ENCODE measurements at regions not wholly inside any gene's neighbourhood (a gene's known extent, or its start where the extent isn't known, plus 50 kb on each side); places are given as distances from the start of the nearest gene placed in this dataset.
A peak's percentile ranks its signal among the peaks of the same experiment; 100 is the strongest.

DNA sequence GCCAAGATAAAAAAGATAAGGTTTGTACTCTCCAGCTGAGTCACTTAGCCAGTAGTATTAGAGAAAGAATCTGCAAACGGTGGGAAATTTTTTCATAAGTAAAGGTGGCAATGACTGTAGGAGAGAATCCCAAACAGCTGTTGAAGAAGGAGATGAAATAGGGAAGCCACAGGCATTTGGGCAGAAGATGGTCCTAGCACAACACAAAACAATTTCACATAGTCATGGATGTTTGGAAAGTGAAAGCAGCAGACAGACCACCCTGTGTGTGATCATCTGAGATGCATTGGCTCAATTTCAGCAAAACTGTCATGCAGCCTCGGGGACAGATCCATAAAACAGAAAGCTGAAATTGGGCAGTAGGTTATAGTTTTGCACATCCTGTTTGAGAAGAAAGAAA, 2832.4 kb downstream of the PCDH9 start:
- no peaks in the 10 kb centered on the region for H3K9me3 ChIP-seq (ENCODE audit: control insufficient read depth, insufficient read depth, low read length)
- no peaks in the 10 kb centered on the region for H3K27me3 ChIP-seq (ENCODE audit: control insufficient read depth, insufficient read depth, low read length)
- no peaks in the 10 kb centered on the region for H3K36me3 ChIP-seq (ENCODE audit: control insufficient read depth, insufficient read depth, low read length)
- no peaks in the 10 kb centered on the region for H3K4me1 ChIP-seq (ENCODE audit: control insufficient read depth, insufficient read depth, low read length)
- no peak overlapping the region for H3K4me3 ChIP-seq (ENCODE audit: low read depth, low read length)
- no peak overlapping the region for H3K27ac ChIP-seq (ENCODE audit: low read depth, low read length)
- no peak overlapping the region for H3K9ac ChIP-seq (ENCODE audit: low read depth, low read length)

GRCh38 chr13:64377606-64378005, 2852.5 kb downstream of the PCDH9 start:
- peaks cover 15% of the 10 kb centered on the region; the same call in 1 of the 2 replicates for H3K9me3 ChIP-seq (ENCODE audit: control insufficient read depth, insufficient read depth, low read length)
- no peaks in the 10 kb centered on the region for H3K27me3 ChIP-seq (ENCODE audit: control insufficient read depth, insufficient read depth, low read length)
- H3K36me3 ChIP-seq (ENCODE audit: control insufficient read depth, insufficient read depth, low read length), result no peaks in the 10 kb centered on the region
- H3K9ac ChIP-seq (ENCODE audit: low read depth, low read length), result no peak overlapping the region
- no peak overlapping the region for H3K4me3 ChIP-seq (ENCODE audit: low read depth, low read length)
- no peak overlapping the region for H3K27ac ChIP-seq (ENCODE audit: low read depth, low read length)
- H3K4me1 ChIP-seq (ENCODE audit: control insufficient read depth, insufficient read depth, low read length), result no peaks in the 10 kb centered on the region

DNA sequence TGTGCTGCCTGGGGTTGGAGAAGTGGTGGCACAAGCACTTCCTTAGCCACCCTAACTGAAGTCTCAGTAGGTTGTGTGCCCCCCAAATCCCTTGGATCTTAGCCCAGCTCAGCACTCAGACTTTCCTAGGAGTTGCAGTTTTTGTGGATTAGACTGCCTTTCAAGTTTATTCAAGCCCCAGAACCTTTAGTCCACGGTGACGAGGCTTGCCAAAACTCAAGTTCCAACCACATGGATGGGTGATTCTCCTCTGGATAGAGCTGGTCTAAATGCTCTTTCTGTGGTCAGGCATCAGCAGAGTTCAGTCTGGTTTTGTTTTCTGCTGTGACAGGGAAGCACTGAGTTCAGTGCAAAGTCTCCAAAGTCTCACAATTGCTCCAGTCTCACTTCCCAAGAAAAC, 2858.7 kb downstream of the PCDH9 start:
- Histone ChIP-seq H3K27me3 (ENCODE audit: control insufficient read depth, insufficient read depth, low read length) (no peaks in the 10 kb centered on the region), H3K4me1 (ENCODE audit: control insufficient read depth, insufficient read depth, low read length) (no peaks in the 10 kb centered on the region), H3K27ac (ENCODE audit: low read depth, low read length) (no peak overlapping the region), H3K4me3 (ENCODE audit: low read depth, low read length) (no peak overlapping the region), H3K36me3 (ENCODE audit: control insufficient read depth, insufficient read depth, low read length) (no peaks in the 10 kb centered on the region), H3K9me3 (ENCODE audit: control insufficient read depth, insufficient read depth, low read length) (peaks cover 18% of the 10 kb centered on the region; the same call in 1 of the 2 replicates), H3K9ac (ENCODE audit: low read depth, low read length) (no peak overlapping the region)

GRCh38 chr13:64371045-64371444, 2859.1 kb downstream of the PCDH9 start:
- Histone ChIP-seq H3K9ac (ENCODE audit: low read depth, low read length) (no peak overlapping the region), H3K27me3 (ENCODE audit: control insufficient read depth, insufficient read depth, low read length) (no peaks in the 10 kb centered on the region), H3K36me3 (ENCODE audit: control insufficient read depth, insufficient read depth, low read length) (no peaks in the 10 kb centered on the region), H3K27ac (ENCODE audit: low read depth, low read length) (no peak overlapping the region), H3K4me3 (ENCODE audit: low read depth, low read length) (no peak overlapping the region), H3K9me3 (ENCODE audit: control insufficient read depth, insufficient read depth, low read length) (peaks cover 18% of the 10 kb centered on the region; the same call in 1 of the 2 replicates), H3K4me1 (ENCODE audit: control insufficient read depth, insufficient read depth, low read length) (no peaks in the 10 kb centered on the region)

DNA sequence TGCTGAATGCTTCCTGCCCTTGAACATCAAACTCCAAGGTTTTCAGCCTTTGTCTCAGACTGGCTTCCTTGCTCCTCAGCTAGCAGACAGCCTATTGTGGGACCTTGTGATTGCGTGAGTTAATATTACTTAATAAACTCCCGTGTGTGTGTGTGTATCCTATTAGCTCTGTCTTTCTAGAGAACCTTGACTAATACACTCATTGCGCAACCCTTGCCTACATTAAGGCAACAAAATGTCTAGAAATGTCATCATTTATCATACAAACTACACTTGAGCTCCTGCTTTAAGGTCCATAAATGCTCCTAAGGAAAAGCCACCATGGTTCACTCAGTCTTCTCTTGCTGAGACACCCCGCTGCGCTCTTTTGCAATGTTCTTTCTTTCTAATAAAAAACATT, 2861.0 kb downstream of the PCDH9 start:
- H3K9me3 ChIP-seq (ENCODE audit: control insufficient read depth, insufficient read depth, low read length), result peaks cover 13% of the 10 kb centered on the region; the same call in 1 of the 2 replicates
- no peak overlapping the region for H3K27ac ChIP-seq (ENCODE audit: low read depth, low read length)
- H3K27me3 ChIP-seq (ENCODE audit: control insufficient read depth, insufficient read depth, low read length), result no peaks in the 10 kb centered on the region
- H3K4me1 ChIP-seq (ENCODE audit: control insufficient read depth, insufficient read depth, low read length), result no peaks in the 10 kb centered on the region
- H3K36me3 ChIP-seq (ENCODE audit: control insufficient read depth, insufficient read depth, low read length), result no peaks in the 10 kb centered on the region
- H3K4me3 ChIP-seq (ENCODE audit: low read depth, low read length), result no peak overlapping the region
- H3K9ac ChIP-seq (ENCODE audit: low read depth, low read length), result no peak overlapping the region

DNA sequence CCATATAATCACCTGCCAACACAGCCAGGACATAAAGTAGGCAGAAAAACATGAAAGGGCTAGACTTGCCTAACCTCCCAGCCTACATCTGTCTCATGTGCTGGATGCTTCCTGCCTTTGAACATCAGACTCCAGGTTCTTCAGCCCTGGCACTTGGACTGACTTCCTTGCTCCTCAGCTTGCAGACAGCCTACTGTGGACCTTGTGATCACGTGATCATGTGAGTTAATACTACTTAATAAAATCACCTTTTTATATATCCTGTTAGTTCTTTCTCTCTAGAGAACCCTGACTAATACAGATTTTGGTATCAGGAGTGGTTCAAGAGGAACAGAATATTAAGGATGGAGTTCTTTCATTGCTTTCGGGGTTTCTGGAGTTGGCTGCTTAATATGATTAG, 2867.6 kb downstream of the PCDH9 start:
- H3K27ac ChIP-seq (ENCODE audit: low read depth, low read length), result no peak overlapping the region
- H3K9me3 ChIP-seq (ENCODE audit: control insufficient read depth, insufficient read depth, low read length), result 0 out of 2 replicates have a peak, but pooled peaks cover 2% of the 10 kb centered on the region
- H3K4me1 ChIP-seq (ENCODE audit: control insufficient read depth, insufficient read depth, low read length), result no peaks in the 10 kb centered on the region
- no peaks in the 10 kb centered on the region for H3K27me3 ChIP-seq (ENCODE audit: control insufficient read depth, insufficient read depth, low read length)
- no peak overlapping the region for H3K9ac ChIP-seq (ENCODE audit: low read depth, low read length)
- H3K4me3 ChIP-seq (ENCODE audit: low read depth, low read length), result no peak overlapping the region
- H3K36me3 ChIP-seq (ENCODE audit: control insufficient read depth, insufficient read depth, low read length), result no peaks in the 10 kb centered on the region

- Histone ChIP-seq H3K27me3 (ENCODE audit: control insufficient read depth, insufficient read depth, low read length) (no peaks in the 10 kb centered on the region), H3K4me3 (ENCODE audit: low read depth, low read length) (no peak overlapping the region), H3K9ac (ENCODE audit: low read depth, low read length) (no peak overlapping the region), H3K27ac (ENCODE audit: low read depth, low read length) (no peak overlapping the region), H3K4me1 (ENCODE audit: control insufficient read depth, insufficient read depth, low read length) (no peaks in the 10 kb centered on the region), H3K36me3 (ENCODE audit: control insufficient read depth, insufficient read depth, low read length) (no peaks in the 10 kb centered on the region), H3K9me3 (ENCODE audit: control insufficient read depth, insufficient read depth, low read length) (peaks cover 4% of the 10 kb centered on the region; the same call in 1 of the 2 replicates)
Observed at GRCh38 chr13:64347664-64348063, 2882.5 kb downstream of the PCDH9 start.

GRCh38 chr13:64339373-64340063, 2890.6 kb downstream of the PCDH9 start:
- Histone ChIP-seq H3K27me3 (ENCODE audit: control insufficient read depth, insufficient read depth, low read length) (no peaks in the 10 kb centered on the region), H3K9ac (ENCODE audit: low read depth, low read length) (no peak overlapping the region), H3K4me1 (ENCODE audit: control insufficient read depth, insufficient read depth, low read length) (peaks cover 18% of the 10 kb centered on the region; the same call in 1 of the 2 replicates), H3K27ac (ENCODE audit: low read depth, low read length) (peak overlapping the region; percentile 71), H3K9me3 (ENCODE audit: control insufficient read depth, insufficient read depth, low read length) (peaks cover 28% of the 10 kb centered on the region), H3K36me3 (ENCODE audit: control insufficient read depth, insufficient read depth, low read length) (peaks cover 3% of the 10 kb centered on the region; the same call in 1 of the 2 replicates), H3K4me3 (ENCODE audit: low read depth, low read length) (no peak overlapping the region)

DNA sequence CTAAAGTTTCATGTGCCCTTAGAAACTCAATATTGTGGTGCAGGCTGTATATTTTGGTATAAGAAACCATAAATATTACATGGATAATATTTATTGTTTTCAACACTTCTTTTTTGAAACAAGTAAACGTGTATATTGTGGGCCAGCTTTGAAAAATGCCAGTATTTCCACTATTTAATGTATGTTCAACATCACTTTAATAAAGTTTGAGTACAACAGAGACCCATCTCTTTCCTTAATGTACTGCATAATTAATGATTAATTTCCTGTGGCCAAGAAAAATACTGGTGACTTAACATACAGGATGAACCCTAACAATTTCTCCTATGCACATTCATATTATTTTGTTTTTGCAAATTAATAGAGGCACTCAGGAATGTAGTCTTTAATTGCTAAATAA, 2891.5 kb downstream of the PCDH9 start:
- Histone ChIP-seq H3K27ac (ENCODE audit: low read depth, low read length) (no peak overlapping the region), H3K36me3 (ENCODE audit: control insufficient read depth, insufficient read depth, low read length) (peaks cover 3% of the 10 kb centered on the region; the same call in 1 of the 2 replicates), H3K4me3 (ENCODE audit: low read depth, low read length) (no peak overlapping the region), H3K9me3 (ENCODE audit: control insufficient read depth, insufficient read depth, low read length) (peaks cover 36% of the 10 kb centered on the region), H3K9ac (ENCODE audit: low read depth, low read length) (no peak overlapping the region), H3K27me3 (ENCODE audit: control insufficient read depth, insufficient read depth, low read length) (no peaks in the 10 kb centered on the region), H3K4me1 (ENCODE audit: control insufficient read depth, insufficient read depth, low read length) (peaks cover 18% of the 10 kb centered on the region; the same call in 1 of the 2 replicates)

- H3K27ac ChIP-seq (ENCODE audit: low read depth, low read length), result no peak overlapping the region
- H3K4me3 ChIP-seq (ENCODE audit: low read depth, low read length), result no peak overlapping the region
- no peak overlapping the region for H3K9ac ChIP-seq (ENCODE audit: low read depth, low read length)
- H3K4me1 ChIP-seq (ENCODE audit: control insufficient read depth, insufficient read depth, low read length), result peaks cover 4% of the 10 kb centered on the region; the same call in 1 of the 2 replicates
- peaks cover 14% of the 10 kb centered on the region; the same call in 1 of the 2 replicates for H3K9me3 ChIP-seq (ENCODE audit: control insufficient read depth, insufficient read depth, low read length)
- no peaks in the 10 kb centered on the region for H3K36me3 ChIP-seq (ENCODE audit: control insufficient read depth, insufficient read depth, low read length)
- no peaks in the 10 kb centered on the region for H3K27me3 ChIP-seq (ENCODE audit: control insufficient read depth, insufficient read depth, low read length)
Observed at GRCh38 chr13:64333888-64334287, 2896.2 kb downstream of the PCDH9 start.

- Histone ChIP-seq H3K4me3 (ENCODE audit: low read depth, low read length) (no peak overlapping the region), H3K36me3 (ENCODE audit: control insufficient read depth, insufficient read depth, low read length) (no peaks in the 10 kb centered on the region), H3K4me1 (ENCODE audit: control insufficient read depth, insufficient read depth, low read length) (no peaks in the 10 kb centered on the region), H3K27me3 (ENCODE audit: control insufficient read depth, insufficient read depth, low read length) (no peaks in the 10 kb centered on the region), H3K27ac (ENCODE audit: low read depth, low read length) (no peak overlapping the region), H3K9me3 (ENCODE audit: control insufficient read depth, insufficient read depth, low read length) (peaks cover 14% of the 10 kb centered on the region; the same call in 1 of the 2 replicates), H3K9ac (ENCODE audit: low read depth, low read length) (no peak overlapping the region)
Observed at GRCh38 chr13:64332048-64332447, 2898.1 kb downstream of the PCDH9 start.
